ELF-1 (cell line): ENCODE measurements at regions not wholly inside any gene's neighbourhood (a gene's known extent, or its start where the extent isn't known, plus 50 kb on each side); places are given as distances from the start of the nearest gene placed in this dataset.
A peak's percentile ranks its signal among the peaks of the same experiment; 100 is the strongest.
"Not testable (repeated sequence)": the region's sequence is repeated elsewhere in the genome, so short reads cannot be mapped to it uniquely, and the experiment has no call there.

Experiments
- DNase-seq: peaks from one replicate; pipeline ENCODE4 v3.0.0-alpha.2; 2016; ENCODE audit warnings: low read depth, low spot score

DNA sequence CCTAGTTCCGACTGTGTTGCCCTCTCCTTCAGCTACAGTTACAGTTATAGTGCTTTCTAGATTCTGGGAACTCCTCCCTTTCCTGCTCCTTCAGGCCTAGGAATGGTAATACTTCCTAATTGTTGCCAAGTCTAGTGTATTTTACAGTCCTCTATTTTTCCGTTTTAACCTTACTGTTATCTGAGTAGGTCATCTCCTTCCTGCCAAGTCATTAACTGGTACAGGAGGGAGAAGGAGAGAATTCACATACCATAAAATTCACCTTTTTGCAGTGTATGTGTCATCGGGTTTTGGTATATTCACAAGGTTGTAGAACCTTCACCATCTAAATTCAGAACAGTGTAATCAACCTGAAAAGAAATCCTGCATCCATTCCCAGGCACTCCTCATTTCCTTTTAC, 335.4 kb upstream of the MEF2C start:
- no peak for DNase-seq

DNA sequence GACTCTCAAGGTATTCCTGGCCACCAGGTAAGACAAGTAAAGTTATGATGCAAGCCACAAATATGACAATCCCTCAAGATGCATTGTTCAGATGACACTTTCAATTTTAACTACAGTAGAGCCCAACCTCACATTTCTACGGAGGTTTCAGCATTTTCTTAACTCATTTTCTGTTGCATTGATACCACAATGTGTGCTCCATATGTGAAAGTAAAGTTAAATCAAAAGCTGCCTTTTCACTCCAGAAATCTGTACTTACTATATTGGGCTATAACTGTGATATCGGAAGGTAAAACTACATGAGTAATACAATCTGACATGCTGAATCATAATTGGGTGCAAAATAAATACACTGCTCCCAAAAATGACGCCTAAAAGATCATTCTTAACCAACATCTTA, 333.6 kb upstream of the MEF2C start:
- DNase-seq: no peak

DNA sequence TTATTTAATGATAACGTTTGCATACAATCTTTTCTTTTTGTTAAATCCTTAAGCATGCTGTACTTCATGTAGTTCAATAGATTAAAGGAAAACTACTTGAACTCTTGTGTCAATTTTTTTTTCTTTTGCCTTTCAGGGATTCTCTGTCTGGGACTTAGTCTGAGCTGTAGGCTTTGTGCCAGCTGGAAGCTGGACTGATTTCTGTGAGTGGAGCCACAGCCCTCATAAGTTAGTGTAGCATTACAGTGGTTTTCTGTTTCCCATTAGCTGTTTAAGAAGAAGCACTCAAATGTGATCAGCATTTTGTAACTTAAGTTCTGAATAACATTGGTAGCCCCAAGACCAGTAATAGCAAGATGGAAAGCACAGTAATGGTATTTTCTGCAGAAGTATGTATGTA, 330.6 kb upstream of the MEF2C start:
- DNase-seq: no peak

DNA sequence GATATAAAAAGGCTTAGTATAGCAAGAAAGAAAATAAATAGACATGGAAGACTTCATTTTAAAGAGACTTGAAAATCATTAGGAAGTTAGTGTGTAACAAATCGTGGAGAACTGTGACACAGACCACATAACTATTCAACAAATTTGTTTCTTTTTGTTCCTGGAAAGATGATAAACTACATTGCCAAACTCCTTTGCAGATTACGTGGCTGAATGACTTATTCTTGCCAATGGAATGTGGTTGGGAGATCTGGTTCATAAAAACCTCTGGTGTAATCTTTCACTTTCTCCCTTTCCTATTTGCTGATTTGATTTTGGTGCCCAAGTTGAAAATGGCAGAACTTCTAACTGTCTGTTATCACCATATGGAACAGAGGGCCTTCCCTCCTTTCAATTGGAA, 328.9 kb upstream of the MEF2C start:
- DNase-seq: no peak

DNA sequence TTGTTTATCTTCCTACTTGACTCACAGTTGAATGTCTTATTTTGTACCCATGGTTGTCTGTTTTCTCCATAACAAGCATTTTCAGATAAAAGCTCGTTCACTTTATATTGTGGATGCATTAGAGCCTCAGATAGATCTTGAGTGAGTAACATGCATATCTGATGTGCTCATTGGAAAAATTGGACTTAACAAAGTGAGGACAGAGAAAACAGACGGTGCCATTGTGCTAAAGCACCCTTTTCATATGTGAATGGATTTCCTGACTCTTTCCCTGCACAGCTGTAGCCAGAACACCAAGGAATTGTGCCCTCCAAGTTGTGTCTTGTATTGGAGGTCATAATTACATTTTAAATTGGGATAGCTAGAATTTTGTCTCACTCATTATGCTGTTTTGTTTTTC, 325.8 kb upstream of the MEF2C start:
- DNase-seq: no peak

DNA sequence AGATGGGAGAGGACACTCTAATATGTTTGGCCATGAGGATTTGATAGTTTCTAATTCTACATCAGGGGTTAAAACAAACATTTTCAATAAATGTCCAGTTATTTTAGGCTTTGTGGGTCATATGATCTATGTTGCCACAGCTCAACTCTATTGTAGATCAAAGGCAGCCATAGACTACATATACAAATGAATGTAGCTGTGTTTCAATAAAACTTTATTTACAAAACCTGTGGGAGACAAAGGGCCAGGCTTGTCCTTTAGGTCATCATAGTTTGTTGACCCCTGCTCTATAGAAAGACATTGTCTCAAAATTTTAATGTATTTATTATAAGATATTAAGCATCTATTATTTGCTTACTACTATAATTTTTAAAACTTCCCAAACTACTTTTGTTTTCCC, 325.4 kb upstream of the MEF2C start:
- no peak for DNase-seq

DNA sequence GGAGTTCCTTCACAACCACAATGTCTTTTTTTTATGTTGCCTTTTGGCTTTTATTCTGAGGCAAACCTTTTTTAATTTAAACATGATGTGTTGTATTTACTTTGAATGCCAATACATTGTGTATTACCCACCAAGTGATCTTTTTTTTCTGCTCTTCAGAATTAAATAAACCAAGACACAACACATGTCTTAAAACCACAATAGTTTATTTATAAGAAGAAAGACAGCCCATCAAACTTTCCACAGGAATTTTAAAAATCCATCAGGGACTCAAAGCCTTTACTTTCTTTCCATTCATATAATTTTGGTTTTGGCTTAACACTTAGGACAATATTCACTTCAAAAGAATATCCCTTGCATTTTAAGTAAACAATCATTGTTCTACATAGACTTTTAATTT, 321.8 kb upstream of the MEF2C start:
- no peak for DNase-seq

DNA sequence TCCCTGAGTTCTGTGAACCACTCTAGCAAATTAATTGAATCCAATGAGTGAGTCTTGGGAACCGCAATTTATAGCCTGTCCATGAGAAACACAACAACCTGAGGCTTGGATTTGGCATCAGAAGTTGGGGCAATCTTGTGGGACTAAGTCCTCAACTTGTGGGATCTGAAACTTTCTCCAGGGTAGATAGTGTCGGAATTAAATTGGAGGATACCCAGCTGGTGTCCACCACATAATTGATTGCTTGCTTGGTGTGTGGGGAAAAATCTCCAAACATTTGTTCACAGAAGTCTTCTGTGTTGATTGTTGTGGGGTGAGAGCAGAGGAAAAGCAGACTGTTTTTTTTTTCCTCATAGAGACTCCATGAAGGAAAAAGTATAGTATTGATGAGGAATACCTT, 320.6 kb upstream of the MEF2C start:
- no peak for DNase-seq

DNA sequence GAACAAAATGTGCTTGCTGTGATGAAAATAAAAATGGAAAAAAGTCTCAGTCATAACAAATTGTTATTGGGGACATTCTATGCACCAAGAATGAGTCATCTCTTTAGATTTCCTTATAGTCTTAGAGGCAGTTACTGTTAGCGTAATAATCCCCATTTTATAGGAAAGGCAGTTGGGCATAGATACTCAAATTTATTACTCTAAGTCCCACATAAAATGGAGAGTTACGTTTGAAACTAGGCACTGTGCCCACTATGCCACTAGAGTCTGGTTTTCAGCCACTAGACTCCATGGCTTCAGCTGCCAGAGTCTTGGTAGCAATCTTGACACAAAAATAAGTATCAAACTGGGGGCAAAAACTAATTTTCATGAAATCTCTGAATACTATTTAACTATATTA, 317.9 kb upstream of the MEF2C start:
- no peak for DNase-seq

DNA sequence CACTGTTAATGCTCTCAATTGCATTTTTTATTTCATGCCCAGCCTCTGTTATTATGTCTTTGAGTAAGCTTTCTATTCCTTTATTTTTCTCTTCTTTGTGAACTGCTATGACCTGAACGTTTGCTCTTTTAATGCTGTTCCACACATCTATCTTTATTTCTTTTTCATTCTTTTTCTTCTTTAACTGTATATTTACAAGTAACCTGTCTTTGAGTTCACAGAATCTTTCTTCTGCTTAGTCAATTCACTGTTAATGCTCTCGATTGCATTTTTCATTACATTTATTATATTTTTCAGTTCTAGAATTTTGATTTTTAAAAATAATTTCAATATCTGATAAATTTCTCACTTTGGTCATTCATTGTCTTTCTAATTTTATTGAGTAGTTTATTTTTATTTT, 316.3 kb upstream of the MEF2C start:
- no peak for DNase-seq

DNA sequence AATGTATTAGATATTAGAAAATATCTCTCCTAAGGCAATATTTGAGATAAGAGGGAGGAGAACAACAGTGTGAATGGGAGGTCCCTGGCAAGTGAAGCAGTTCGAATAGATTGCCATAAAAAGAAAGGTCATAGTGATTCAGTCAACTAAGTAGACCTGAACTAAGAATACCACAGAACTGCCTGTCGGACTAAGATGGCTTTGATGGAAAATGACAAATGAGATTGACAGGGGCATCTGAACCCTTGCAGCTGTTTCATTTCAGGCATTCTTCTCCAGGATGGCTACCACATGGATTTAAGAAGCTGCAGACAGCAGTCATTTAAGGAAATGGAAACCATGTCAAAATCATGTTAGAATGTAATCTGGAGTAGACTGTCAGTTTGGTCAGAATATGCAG, 308.4 kb upstream of the MEF2C start:
- DNase-seq: no peak

DNA sequence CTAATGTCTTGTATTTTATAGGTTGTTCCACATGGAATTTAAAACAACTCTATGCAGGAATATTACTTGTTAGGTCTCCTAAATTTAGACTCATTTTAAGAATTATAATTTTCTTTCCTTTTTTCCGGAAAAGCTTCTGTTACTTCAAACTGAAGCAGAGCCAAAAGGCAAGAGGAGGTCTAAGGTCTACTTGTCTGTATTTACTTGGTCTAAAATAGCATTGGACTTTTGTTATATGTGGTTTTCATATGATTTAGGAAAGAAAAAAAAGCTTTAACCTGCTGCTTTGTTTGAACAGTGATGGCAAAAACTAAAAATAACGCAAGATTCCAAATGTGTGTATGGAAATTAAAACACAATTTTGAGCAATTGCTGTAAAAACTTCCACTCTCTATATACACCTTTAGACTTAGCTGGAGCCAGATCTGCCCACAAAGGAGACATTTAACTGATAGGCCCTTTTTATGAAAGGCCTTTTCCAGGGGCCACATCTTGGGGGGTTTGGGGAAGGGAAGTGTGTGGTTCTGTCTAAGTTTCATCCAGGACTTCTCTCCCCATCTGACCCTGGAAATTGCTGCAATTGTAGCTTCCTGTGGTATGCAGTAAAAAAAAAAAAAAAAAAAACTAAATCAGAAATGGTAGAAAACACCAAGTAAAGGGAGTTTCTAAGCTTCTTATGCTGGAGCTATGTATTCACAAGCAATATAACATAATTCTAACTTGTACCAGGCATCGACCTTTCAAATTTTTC, 307.7 kb upstream of the MEF2C start:
- no peak for DNase-seq

DNA sequence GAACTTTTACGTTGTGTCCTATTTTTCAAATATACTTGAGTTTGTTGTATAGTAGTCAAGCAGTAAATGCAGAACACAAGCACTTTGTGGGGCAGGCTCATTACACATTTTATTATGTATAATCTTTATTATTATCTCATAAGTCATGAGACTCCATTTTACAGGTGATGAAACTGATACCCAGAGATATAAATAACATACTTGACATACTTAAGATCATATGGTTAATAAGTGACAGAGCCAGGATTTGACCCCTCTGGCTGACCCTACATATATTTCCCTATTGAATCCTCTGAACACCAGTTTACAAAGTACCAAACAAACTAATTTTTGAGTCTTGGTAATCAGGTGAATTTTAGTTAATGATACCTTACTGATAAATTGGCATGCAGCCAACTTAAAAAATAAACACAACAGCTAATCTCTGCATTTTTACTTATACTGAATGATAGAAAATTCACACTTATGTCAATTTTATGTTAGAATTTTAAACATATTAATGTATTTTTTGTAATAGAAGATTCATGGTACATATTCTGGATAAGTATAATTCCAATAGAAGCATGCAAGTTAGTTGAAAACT, 305.0 kb upstream of the MEF2C start:
- DNase-seq: no peak

DNA sequence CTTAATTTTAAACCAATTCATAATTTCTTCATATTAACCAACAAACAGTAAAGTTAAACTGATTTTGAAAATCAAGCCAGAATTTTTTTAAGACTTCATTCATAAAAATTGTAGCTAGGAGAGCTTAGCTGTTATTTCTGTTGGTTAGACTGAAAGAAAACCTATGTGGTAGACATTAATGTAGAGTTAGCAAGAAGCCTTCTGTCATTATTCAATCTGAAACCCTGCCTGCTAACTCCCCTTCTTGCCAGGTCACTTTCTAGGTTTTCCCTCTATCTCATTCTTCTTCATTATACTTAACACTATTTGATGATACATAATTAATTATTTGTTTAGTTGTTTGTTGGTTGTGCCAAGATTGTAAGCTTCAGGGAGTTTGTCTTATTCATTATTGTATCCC, 304.3 kb upstream of the MEF2C start:
- DNase-seq: no peak

DNA sequence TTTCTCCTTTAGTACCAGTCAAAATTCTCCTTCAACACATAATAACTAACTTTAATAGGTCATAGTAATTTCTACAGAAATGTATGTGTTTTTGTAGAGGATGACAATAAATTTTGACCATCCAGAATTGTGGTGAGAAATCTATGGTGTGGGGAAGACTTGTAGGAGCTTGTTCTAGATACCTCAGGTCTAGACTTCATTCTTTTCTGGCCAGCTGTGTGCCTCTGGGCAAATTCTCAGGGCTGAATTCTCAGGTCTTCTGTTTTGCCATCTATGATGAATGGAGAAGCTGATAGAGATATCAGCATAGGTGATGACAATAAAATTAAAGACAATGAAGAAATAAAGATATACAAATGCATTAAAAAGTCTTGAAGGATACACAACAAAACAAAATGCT, 298.6 kb upstream of the MEF2C start:
- DNase-seq: peak; percentile 1

DNA sequence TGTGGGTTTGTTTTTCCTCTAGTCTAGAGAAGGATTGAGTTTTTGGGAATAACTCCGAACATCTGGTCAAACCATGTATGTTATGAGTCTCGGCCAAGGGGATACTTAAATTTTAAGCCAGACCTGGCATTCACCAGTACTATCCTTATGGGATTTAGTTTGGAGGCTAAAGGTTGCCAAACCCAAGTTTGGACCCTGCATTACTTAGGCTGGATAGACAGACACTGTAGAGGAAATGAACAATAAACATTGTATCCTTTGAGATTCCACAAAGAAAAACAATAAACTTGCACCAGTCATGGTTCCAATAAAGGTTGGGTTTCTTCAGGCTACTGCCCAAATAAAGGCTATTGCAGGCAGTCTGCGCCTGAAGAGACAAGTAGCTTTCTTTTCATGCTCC, 296.7 kb upstream of the MEF2C start:
- no peak for DNase-seq

DNA sequence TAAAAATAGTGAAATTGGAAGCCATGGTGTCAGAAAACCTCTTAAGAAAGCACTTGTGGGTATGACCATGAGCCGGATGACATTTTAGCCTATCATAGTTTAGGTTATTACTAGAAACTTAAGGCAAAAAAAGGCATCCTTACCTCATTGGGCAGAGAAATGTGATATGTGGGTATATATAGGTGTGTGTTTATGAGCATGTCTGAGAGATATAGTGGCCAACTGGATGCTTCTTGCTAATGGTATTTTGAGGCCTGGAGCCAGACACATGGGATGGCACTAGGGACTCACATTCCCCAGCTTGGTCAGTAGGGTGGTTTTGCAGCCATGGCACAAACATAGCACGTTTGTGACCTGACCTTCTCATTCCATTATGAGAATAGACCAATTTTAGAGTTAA, 295.6 kb upstream of the MEF2C start:
- no peak for DNase-seq

DNA sequence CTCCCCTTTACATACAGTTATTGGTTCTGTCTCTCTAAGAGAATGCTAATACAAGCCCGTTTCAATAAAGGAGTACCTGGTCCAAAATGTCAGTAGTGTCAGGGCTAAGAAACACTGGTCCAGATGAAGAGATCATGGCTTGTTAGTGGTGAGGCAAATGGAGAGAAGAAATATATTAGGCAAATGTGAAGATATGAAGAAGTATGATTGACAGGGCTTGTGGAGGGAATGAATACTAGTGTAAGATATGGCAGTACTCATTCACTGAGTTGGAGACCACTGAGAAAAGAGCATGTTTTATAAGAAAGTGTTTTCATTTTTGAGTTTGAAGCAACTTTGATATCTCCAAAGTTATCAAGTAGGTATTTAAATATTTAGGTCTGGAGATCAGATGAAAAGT, 290.5 kb upstream of the MEF2C start:
- DNase-seq: no peak

DNA sequence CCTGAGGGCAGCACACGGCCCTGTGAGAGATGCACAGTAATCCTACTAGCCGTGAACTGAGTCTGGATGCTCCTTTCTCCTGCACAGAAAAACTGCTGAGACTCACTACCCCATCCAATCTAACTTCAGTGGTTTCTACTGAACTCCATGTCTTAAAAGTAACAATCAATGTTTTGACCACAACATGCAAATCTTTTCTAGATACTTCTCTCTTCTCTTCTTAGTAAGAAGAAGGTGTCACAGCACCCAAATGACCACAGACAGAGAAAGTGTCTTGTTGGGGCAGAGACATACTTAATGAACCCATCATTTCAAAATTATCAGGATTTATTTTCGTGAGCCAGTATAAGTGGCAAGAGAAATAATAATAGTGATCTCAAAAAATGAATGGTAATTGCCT, 285.8 kb upstream of the MEF2C start:
- no peak for DNase-seq

DNA sequence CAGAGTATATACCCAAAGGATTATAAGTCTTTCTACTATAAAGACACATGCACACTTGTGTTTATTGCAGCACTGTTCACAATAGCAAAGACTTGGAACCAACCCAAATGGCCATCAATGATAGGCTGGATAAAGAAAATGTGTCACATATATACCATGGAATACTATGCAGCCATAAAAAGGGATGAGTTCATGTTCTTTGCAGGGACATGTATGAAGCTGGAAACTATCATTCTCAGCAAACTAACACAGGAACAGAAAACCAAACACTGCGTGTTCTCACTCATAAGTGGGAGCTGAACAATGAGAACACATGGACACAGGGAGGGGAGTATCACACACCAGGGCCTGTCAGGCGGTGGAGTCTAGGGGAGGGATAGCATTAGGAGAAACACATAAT, 281.7 kb upstream of the MEF2C start:
- DNase-seq: not testable (repeated sequence)

DNA sequence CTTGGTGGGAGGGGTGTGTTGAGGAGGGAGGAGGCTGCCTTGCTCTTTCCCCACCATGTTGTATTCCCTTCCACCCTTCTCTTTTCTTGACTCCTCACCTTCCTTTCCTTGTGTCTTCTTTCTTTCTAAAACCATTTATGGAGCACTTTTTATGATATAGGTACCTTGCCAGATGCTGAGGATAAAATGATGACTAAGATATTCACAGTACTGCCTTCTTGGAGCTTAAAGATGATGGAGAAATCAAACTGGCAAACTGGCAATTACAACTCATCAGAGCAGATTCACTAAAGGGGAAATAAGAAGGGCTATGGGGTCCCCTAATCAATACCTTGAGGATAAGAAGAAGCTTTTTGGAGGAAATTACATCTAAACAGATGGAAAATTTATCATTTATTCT, 273.2 kb upstream of the MEF2C start:
- DNase-seq: no peak

DNA sequence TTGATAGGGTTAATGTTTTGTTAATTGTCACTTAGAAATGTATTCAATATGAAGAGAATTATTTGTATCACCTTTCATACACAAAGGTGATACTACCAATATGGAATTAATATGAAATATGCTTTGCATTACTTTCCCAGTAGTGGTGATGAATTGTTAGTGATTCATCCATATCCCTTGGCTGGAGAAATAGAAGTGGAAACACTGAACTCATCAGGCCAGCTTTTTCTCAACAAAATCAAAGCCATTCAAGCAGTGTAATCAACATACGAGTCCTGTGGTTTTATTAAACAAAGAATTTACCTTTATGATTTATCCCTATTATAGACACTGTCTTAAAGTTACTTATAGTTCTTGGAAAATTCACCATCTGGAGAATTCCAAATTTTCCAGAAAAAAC, 264.0 kb upstream of the MEF2C start:
- DNase-seq: no peak

DNA sequence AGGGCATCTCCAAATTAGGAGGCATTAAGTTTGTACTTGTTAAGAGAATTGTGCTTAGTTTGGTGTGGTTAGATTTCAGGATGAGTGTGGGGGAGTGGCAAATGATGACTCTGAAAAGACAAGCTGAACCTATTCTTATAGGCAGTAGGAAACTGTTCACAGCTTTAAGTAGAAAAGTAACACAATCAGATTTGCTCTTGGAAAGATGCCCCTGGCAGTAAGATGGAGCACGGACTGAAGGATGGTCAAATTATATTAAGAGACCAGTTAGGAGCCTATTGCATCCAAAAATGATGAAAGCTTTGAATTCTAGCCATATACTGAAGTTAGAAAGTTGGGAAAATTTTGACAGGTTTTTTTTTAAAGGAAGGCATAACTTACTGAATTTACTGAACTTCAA, 254.2 kb upstream of the MEF2C start:
- DNase-seq: no peak

DNA sequence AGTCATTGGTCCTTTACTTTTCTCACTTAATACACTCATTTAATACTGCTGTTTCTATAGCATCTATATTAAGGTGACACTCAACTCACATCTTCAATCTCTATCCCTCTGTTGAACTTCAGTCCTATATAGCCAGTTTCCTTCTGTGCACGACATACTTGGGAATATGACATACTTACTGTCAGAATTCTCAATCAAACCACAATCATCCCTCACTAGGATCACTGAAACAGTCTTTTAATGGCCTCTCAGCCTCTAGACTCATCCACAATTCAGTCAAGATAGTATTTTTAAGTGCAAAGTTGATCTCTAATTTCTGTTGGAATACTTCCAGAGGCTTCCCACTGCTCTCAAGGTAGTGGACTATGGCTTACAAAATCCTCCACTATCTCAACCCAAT, 251.0 kb upstream of the MEF2C start:
- no peak for DNase-seq
